ENCODE measurements at regions not wholly inside any gene's neighbourhood (a gene's known extent, or its start where the extent isn't known, plus 50 kb on each side); places are given as distances from the start of the nearest gene placed in this dataset.
A peak's percentile ranks its signal among the peaks of the same experiment; 100 is the strongest.

DNA sequence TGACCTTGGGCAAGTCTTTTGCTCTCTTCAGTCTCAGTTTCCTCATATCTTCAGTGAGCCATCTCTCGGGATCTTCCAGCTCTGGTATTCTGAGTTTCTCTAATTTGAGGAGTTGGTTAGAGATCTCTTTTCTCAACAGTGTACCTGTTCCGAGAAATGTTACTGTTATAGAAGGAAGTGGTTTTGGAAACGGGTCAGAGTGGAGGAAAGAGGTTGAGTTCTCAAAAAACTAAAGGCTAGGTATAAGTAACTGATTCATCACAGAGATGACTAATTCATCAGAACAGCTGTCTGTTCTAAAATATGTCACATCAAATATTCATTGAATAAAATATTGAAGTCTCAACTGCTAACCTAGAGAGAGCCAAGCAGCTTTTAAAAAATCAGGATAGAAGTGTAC lies 106.6 kb downstream of the PALM2AKAP2 start:
- Mint-ChIP-seq H3K36me3 (ENCODE audit: low read depth) (peaks cover 12% of the 10 kb centered on the region), H3K4me3 (ENCODE audit: unreplicated experiment) (no peak overlapping the region), H3K27me3 (ENCODE audit: low read depth) (no peaks in the 10 kb centered on the region), H3K9me3 (ENCODE audit: low read depth) (no peaks in the 10 kb centered on the region), H3K27ac (ENCODE audit: unreplicated experiment) (peak overlapping the region; percentile 90), H3K4me1 (ENCODE audit: low read depth) (peaks cover 56% of the 10 kb centered on the region)
- TF ChIP-seq, protein P1, sequence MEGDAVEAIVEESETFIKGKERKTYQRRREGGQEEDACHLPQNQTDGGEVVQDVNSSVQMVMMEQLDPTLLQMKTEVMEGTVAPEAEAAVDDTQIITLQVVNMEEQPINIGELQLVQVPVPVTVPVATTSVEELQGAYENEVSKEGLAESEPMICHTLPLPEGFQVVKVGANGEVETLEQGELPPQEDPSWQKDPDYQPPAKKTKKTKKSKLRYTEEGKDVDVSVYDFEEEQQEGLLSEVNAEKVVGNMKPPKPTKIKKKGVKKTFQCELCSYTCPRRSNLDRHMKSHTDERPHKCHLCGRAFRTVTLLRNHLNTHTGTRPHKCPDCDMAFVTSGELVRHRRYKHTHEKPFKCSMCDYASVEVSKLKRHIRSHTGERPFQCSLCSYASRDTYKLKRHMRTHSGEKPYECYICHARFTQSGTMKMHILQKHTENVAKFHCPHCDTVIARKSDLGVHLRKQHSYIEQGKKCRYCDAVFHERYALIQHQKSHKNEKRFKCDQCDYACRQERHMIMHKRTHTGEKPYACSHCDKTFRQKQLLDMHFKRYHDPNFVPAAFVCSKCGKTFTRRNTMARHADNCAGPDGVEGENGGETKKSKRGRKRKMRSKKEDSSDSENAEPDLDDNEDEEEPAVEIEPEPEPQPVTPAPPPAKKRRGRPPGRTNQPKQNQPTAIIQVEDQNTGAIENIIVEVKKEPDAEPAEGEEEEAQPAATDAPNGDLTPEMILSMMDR (IDR thresholded peaks at IDR 0.05) = no peak
- DNase-seq (ENCODE audit: low spot score) = no peak

DNA sequence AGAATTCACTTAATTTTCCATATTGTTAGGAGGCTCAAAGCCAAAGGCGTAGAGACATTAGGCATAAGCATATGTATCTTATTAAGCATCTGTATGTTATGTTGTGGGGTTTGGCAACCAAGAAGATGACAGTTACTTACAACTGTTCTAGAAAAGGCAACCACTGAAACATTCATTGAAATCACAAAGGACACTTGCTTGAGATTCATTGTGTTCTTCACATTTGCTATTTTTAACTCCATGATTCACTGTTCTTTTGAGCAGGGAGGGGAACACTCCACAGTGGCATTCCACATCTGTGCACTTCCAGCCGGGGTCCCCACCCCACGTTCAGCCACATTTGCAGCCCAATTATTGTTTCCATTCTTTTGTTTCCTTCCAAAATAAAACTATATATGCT lies 107.1 kb downstream of the PALM2AKAP2 start:
- peaks cover 56% of the 10 kb centered on the region for H3K4me1 Mint-ChIP-seq (ENCODE audit: low read depth)
- no peak for DNase-seq (ENCODE audit: low spot score)
- TF ChIP-seq, protein P1 (IDR thresholded peaks at IDR 0.05) = no peak
- peaks cover 12% of the 10 kb centered on the region for H3K36me3 Mint-ChIP-seq (ENCODE audit: low read depth)
- H3K27me3 Mint-ChIP-seq (ENCODE audit: low read depth) = no peaks in the 10 kb centered on the region
- H3K4me3 Mint-ChIP-seq (ENCODE audit: unreplicated experiment) = no peak overlapping the region
- H3K9me3 Mint-ChIP-seq (ENCODE audit: low read depth) = no peaks in the 10 kb centered on the region
- H3K27ac Mint-ChIP-seq (ENCODE audit: unreplicated experiment) = peak overlapping the region; percentile 90

DNA sequence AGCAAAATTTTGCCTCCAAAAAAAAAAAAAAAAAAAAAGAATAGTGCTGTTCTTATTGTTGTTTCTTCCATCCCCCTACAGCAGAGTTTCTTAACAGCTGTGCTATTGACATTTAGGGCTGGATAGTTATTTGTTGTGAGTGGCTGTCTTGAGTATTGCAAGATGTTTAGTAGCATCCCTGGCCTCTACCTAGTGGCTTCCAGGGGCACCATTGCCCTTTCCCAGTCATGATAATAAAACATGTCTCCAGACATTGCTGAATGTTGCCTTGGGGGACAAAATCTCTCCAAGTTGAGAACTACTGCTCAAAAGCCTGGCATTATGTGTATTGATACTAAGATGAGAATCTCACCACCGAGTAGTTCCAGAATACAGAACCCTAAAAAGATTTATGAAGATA lies 108.7 kb downstream of the PALM2AKAP2 start:
- H3K36me3 Mint-ChIP-seq (ENCODE audit: low read depth) = peaks cover 7% of the 10 kb centered on the region
- H3K4me3 Mint-ChIP-seq (ENCODE audit: unreplicated experiment) = no peak overlapping the region
- no peak overlapping the region for H3K27ac Mint-ChIP-seq (ENCODE audit: unreplicated experiment)
- TF ChIP-seq, protein P1 (IDR thresholded peaks at IDR 0.05) = no peak
- no peaks in the 10 kb centered on the region for H3K27me3 Mint-ChIP-seq (ENCODE audit: low read depth)
- peaks cover 64% of the 10 kb centered on the region for H3K4me1 Mint-ChIP-seq (ENCODE audit: low read depth)
- no peaks in the 10 kb centered on the region for H3K9me3 Mint-ChIP-seq (ENCODE audit: low read depth)
- DNase-seq (ENCODE audit: low spot score) = no peak

DNA sequence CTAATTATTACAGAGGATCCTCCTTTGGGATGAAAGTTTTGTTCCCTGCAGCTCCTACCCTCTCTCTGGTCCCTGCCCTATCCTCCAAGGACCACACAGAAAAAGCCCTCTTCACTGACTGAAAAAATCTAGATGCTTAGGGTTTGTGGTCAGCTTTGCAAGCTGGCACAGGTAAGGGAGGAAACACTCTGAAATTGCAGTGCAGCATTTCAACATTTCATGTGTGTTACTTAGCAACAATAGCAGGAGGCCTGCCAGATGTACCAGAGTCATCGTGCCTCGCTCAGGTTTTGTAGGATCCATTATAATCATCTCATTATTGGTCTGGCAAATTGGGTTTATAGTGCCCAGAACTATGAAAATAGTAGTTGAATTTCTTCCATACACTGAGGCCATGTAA lies 109.5 kb downstream of the PALM2AKAP2 start:
- H3K27me3 Mint-ChIP-seq (ENCODE audit: low read depth) = no peaks in the 10 kb centered on the region
- peaks cover 63% of the 10 kb centered on the region for H3K4me1 Mint-ChIP-seq (ENCODE audit: low read depth)
- H3K27ac Mint-ChIP-seq (ENCODE audit: unreplicated experiment) = no peak overlapping the region
- peaks cover 7% of the 10 kb centered on the region for H3K36me3 Mint-ChIP-seq (ENCODE audit: low read depth)
- TF ChIP-seq, protein P1 (IDR thresholded peaks at IDR 0.05) = no peak
- H3K4me3 Mint-ChIP-seq (ENCODE audit: unreplicated experiment) = no peak overlapping the region
- no peak for DNase-seq (ENCODE audit: low spot score)
- no peaks in the 10 kb centered on the region for H3K9me3 Mint-ChIP-seq (ENCODE audit: low read depth)

DNA sequence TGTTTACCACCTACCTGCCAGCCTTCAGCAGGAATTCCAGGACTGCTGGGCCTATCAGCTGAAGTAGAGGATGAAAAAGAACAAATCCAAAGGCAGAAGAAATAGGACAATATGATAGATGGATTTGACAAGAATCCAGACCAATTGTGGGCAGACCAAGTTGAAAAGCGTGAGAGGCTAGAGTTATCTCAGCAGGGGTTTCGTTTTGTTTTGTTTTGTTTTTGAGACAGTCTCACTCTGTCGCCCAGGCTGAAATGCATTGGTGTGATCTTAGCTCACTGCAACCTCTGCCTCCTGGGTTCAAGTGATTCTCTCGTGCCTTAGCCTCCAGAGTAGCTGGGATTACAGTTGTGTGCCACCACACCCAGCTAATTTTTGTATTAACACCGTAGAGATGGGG lies 113.2 kb downstream of the PALM2AKAP2 start:
- peak overlapping the region; percentile 77 for H3K27ac Mint-ChIP-seq (ENCODE audit: unreplicated experiment)
- no peak for DNase-seq (ENCODE audit: low spot score)
- TF ChIP-seq, protein P1 (IDR thresholded peaks at IDR 0.05) = no peak
- H3K4me1 Mint-ChIP-seq (ENCODE audit: low read depth) = peaks cover 46% of the 10 kb centered on the region
- H3K36me3 Mint-ChIP-seq (ENCODE audit: low read depth) = peaks cover 5% of the 10 kb centered on the region
- no peaks in the 10 kb centered on the region for H3K27me3 Mint-ChIP-seq (ENCODE audit: low read depth)
- no peak overlapping the region for H3K4me3 Mint-ChIP-seq (ENCODE audit: unreplicated experiment)
- no peaks in the 10 kb centered on the region for H3K9me3 Mint-ChIP-seq (ENCODE audit: low read depth)
